ENCODE measurements at regions not wholly inside any gene's neighbourhood (a gene's known extent, or its start where the extent isn't known, plus 50 kb on each side); places are given as distances from the start of the nearest gene placed in this dataset.
"Not testable (repeated sequence)": the region's sequence is repeated elsewhere in the genome, so short reads cannot be mapped to it uniquely, and the experiment has no call there.

DNA sequence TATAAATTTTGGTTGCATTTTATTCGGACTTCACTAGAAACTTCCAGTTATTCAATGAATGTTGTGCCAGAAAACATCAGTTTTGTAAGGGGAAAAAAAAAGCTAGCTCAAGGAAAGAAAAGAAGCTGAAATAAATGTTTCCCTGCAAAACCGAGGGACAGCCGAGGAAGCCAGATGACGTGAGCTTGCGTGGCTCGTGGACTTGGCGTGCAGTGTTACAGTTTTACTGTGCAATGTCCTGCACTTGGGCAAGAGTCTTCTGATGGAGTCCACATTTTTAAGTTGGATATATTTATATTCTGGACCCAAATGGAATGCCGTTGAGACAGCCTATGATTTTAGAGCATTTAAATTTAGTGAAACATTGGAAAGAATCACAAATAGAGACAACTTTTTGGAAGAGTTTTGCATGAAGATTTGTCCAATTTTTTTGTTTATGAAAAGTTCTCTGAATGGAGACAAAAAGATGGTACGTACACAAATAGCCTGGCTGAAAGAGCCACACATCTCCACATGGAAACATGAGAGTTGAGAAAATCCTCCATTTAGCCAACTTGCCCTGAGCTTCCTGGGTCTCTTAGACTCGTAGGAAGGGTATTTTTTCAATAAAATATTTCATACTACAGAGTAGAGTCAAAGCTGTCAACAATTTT is 210.5 kb downstream of the BANP start:
- not testable (repeated sequence) for H3K36me3 ChIP-seq; H3K4me1 ChIP-seq (ENCODE audit: control insufficient read depth in 1 of 2, insufficient read depth in 1 of 2, low read depth in 1 of 2, low read length in 1 of 2); H3K27me3 ChIP-seq; H3K27ac ChIP-seq; H3K4me3 ChIP-seq (ENCODE audit: low read depth in 1 of 2, low read length in 1 of 2); H3K9me3 ChIP-seq

DNA sequence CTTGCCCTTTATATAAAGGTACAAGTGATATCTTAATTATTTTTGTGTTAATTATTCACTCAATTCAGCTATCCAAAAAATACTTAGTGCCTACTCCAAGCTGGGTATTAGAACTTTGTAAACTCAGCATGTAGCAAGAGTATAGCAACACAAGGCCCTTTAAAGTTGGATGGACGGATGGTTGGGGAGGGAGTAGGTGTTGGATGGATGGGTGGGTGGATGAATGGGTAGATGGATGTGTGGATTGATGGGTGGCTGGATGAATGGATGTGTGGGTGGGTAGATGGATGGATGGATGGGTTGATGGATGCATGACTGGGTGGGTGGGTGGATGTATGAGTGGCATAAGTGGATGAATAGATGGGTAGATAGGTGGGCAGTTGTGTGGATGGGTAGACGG is 211.5 kb downstream of the BANP start:
- not testable (repeated sequence) for H3K27me3 ChIP-seq; H3K4me3 ChIP-seq (ENCODE audit: low read depth in 1 of 2, low read length in 1 of 2); H3K36me3 ChIP-seq; H3K4me1 ChIP-seq (ENCODE audit: control insufficient read depth in 1 of 2, insufficient read depth in 1 of 2, low read depth in 1 of 2, low read length in 1 of 2); H3K27ac ChIP-seq; H3K9me3 ChIP-seq

GRCh38 chr16:88164196-88165039 is 213.2 kb downstream of the BANP start:
- not testable (repeated sequence) for H3K36me3 ChIP-seq; H3K27ac ChIP-seq; H3K9me3 ChIP-seq; H3K27me3 ChIP-seq; H3K4me3 ChIP-seq (ENCODE audit: low read depth in 1 of 2, low read length in 1 of 2); H3K4me1 ChIP-seq (ENCODE audit: control insufficient read depth in 1 of 2, insufficient read depth in 1 of 2, low read depth in 1 of 2, low read length in 1 of 2)

- not testable (repeated sequence) for H3K27me3 ChIP-seq; H3K36me3 ChIP-seq; H3K27ac ChIP-seq; H3K4me3 ChIP-seq (ENCODE audit: low read depth in 1 of 2, low read length in 1 of 2); H3K9me3 ChIP-seq; H3K4me1 ChIP-seq (ENCODE audit: control insufficient read depth in 1 of 2, insufficient read depth in 1 of 2, low read depth in 1 of 2, low read length in 1 of 2)
Measured at GRCh38 chr16:88165040-88165544, 213.9 kb downstream of the BANP start.

DNA sequence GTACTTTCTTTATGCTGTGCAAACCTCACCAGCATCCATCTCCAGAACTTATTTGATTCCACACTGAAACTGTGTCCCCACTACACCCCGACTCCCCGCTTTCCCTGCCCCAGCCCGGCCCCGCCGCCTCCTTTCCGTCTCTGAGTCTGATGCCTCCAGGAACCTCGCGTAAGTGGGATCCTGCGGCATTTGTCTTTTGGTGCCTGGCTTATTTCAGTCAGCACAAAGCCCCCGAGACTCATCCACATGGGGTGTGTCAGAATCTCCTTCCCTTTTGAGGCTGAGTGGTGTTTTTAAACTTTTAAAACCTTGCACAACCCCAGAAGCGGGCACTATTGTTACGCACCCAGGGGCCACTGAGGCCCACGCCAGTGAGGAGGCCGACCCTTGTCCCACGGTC is 214.4 kb downstream of the BANP start:
- not testable (repeated sequence) for H3K36me3 ChIP-seq; H3K9me3 ChIP-seq; H3K4me1 ChIP-seq (ENCODE audit: control insufficient read depth in 1 of 2, insufficient read depth in 1 of 2, low read depth in 1 of 2, low read length in 1 of 2); H3K27me3 ChIP-seq; H3K27ac ChIP-seq; H3K4me3 ChIP-seq (ENCODE audit: low read depth in 1 of 2, low read length in 1 of 2)

DNA sequence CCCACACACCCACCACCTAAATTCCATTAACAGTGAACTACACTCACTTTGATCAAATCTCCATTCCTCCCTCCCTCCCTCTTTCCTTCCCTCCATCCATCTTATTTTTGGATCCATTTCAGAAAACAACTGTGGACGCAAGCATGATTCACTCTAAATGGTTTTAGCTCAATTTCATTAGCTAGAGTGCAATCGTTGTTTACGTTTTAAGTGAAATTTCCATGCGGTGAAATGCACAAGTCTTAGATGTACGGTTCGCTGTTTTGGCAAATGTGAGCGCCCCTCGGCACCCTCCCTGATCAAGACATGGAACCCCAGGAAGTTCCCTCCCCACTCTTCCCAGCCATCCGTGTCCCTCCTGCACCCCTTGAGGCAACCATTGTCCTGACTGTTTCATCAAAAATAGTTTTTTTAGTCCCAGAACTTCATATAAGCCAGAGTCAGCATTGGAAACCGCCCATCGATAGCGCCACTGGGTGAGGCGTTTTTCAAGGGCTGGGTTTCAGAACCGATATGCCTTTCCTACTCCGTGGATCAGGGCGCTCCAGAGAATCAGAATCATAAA is 215.1 kb downstream of the BANP start:
- H3K9me3 ChIP-seq; H3K36me3 ChIP-seq; H3K27me3 ChIP-seq; H3K27ac ChIP-seq; H3K4me3 ChIP-seq (ENCODE audit: low read depth in 1 of 2, low read length in 1 of 2); H3K4me1 ChIP-seq (ENCODE audit: control insufficient read depth in 1 of 2, insufficient read depth in 1 of 2, low read depth in 1 of 2, low read length in 1 of 2): not testable (repeated sequence)

- not testable (repeated sequence) for H3K27me3 ChIP-seq; H3K9me3 ChIP-seq; H3K4me1 ChIP-seq (ENCODE audit: control insufficient read depth in 1 of 2, insufficient read depth in 1 of 2, low read depth in 1 of 2, low read length in 1 of 2); H3K36me3 ChIP-seq; H3K27ac ChIP-seq; H3K4me3 ChIP-seq (ENCODE audit: low read depth in 1 of 2, low read length in 1 of 2)
Measured at GRCh38 chr16:88167798-88168556, 214.8 kb upstream of the ZNF469 start.

GRCh38 chr16:88168557-88168949 is 214.2 kb upstream of the ZNF469 start:
- not testable (repeated sequence) for H3K4me1 ChIP-seq (ENCODE audit: control insufficient read depth in 1 of 2, insufficient read depth in 1 of 2, low read depth in 1 of 2, low read length in 1 of 2); H3K27me3 ChIP-seq; H3K4me3 ChIP-seq (ENCODE audit: low read depth in 1 of 2, low read length in 1 of 2); H3K9me3 ChIP-seq; H3K36me3 ChIP-seq; H3K27ac ChIP-seq

- not testable (repeated sequence) for H3K9me3 ChIP-seq; H3K36me3 ChIP-seq; H3K27me3 ChIP-seq; H3K4me1 ChIP-seq (ENCODE audit: control insufficient read depth in 1 of 2, insufficient read depth in 1 of 2, low read depth in 1 of 2, low read length in 1 of 2); H3K4me3 ChIP-seq (ENCODE audit: low read depth in 1 of 2, low read length in 1 of 2); H3K27ac ChIP-seq
Measured at GRCh38 chr16:88169136-88169830, 213.5 kb upstream of the ZNF469 start.

GRCh38 chr16:88169831-88170165 is 213.0 kb upstream of the ZNF469 start:
- H3K9me3 ChIP-seq; H3K36me3 ChIP-seq; H3K27ac ChIP-seq; H3K4me1 ChIP-seq (ENCODE audit: control insufficient read depth in 1 of 2, insufficient read depth in 1 of 2, low read depth in 1 of 2, low read length in 1 of 2); H3K27me3 ChIP-seq; H3K4me3 ChIP-seq (ENCODE audit: low read depth in 1 of 2, low read length in 1 of 2): not testable (repeated sequence)

All from neutrophil (primary cell).